ENCODE measurements at regions not wholly inside any gene's neighbourhood (a gene's known extent, or its start where the extent isn't known, plus 50 kb on each side); places are given as distances from the start of the nearest gene placed in this dataset.
"Not testable (repeated sequence)": the region's sequence is repeated elsewhere in the genome, so short reads cannot be mapped to it uniquely, and the experiment has no call there.

DNA sequence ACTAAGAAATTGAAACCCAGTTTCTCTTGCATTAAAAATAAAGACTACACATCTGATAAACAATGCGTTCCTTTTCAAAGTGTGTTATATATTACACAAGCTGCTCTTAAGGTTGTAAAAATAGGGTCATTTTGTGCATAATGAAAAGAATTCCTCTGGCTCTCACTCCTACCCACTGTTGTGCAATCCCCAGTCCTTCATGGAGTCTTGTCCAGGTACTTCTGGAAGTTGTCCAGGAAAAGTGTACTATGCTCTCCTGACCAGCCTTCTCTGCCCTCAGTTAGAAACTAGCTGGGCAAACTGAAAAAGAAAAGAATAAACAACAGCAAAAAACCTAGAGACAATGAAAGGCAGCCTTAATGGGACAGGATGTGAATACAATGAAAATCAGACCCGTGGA is 345.5 kb upstream of the PAPPA start:
- Histone ChIP-seq H3K18ac (ENCODE audit: low read length) (no peak overlapping the region), H2BK5ac (ENCODE audit: low read length) (no peak overlapping the region), H3K79me2 (ENCODE audit: control insufficient read depth, insufficient read depth, low read length) (no peaks in the 10 kb centered on the region), H2AK5ac (ENCODE audit: low read length) (no peak overlapping the region), H3K4me1 (ENCODE audit: control insufficient read depth, low read depth, low read length) (no peaks in the 10 kb centered on the region), H3K79me1 (ENCODE audit: low read length) (no peaks in the 10 kb centered on the region), H3K4me3 (ENCODE audit: low read length) (no peak overlapping the region), H4K8ac (ENCODE audit: low read depth, low read length) (no peak overlapping the region), H3K9ac (ENCODE audit: low read length) (no peak overlapping the region), H3K23ac (ENCODE audit: low read length) (no peak overlapping the region), H3K27me3 (ENCODE audit: insufficient read depth, low read length, poor library complexity) (no peaks in the 10 kb centered on the region), H2BK15ac (replicated peaks; ENCODE audit: low read depth) (no peak overlapping the region), H3K4ac (ENCODE audit: low read depth, low read length) (no peak overlapping the region), H3K4me2 (ENCODE audit: low read length) (no peak overlapping the region), H3K56ac (ENCODE audit: low read length) (no peak overlapping the region), H4K5ac (ENCODE audit: low read length) (no peak overlapping the region), H2BK120ac (ENCODE audit: low read depth, low read length) (no peak overlapping the region), H3K36me3 (ENCODE audit: control insufficient read depth, insufficient read depth, low read length) (no peaks in the 10 kb centered on the region), H3K27ac (ENCODE audit: low read depth, low read length) (no peak overlapping the region)
- no peak for DNase-seq
- no CpG with 5 or more reads among the region's 2 CpGs for WGBS (ENCODE audit: extremely low coverage, insufficient coverage, low lambda C conversion rate)

- Histone ChIP-seq H3K4me1 (ENCODE audit: control insufficient read depth, low read depth, low read length) (no peaks in the 10 kb centered on the region), H2BK120ac (ENCODE audit: low read depth, low read length) (no peak overlapping the region), H3K36me3 (ENCODE audit: control insufficient read depth, insufficient read depth, low read length) (no peaks in the 10 kb centered on the region), H3K4me3 (ENCODE audit: low read length) (no peak overlapping the region), H4K5ac (ENCODE audit: low read length) (no peak overlapping the region), H3K23ac (ENCODE audit: low read length) (no peak overlapping the region), H2AK5ac (ENCODE audit: low read length) (no peak overlapping the region), H3K4me2 (ENCODE audit: low read length) (no peak overlapping the region), H3K79me1 (ENCODE audit: low read length) (no peaks in the 10 kb centered on the region), H3K9ac (ENCODE audit: low read length) (no peak overlapping the region), H3K27me3 (ENCODE audit: insufficient read depth, low read length, poor library complexity) (no peaks in the 10 kb centered on the region), H3K79me2 (ENCODE audit: control insufficient read depth, insufficient read depth, low read length) (no peaks in the 10 kb centered on the region), H3K4ac (ENCODE audit: low read depth, low read length) (no peak overlapping the region), H3K18ac (ENCODE audit: low read length) (no peak overlapping the region), H4K8ac (ENCODE audit: low read depth, low read length) (no peak overlapping the region), H2BK5ac (ENCODE audit: low read length) (no peak overlapping the region), H3K27ac (ENCODE audit: low read depth, low read length) (no peak overlapping the region), H2BK15ac (replicated peaks; ENCODE audit: low read depth) (no peak overlapping the region), H3K56ac (ENCODE audit: low read length) (no peak overlapping the region)
- no CpG with 5 or more reads among the region's 5 CpGs for WGBS (ENCODE audit: extremely low coverage, insufficient coverage, low lambda C conversion rate)
- no peak for DNase-seq
Observed at GRCh38 chr9:115808695-115809094, 344.9 kb upstream of the PAPPA start.

DNA sequence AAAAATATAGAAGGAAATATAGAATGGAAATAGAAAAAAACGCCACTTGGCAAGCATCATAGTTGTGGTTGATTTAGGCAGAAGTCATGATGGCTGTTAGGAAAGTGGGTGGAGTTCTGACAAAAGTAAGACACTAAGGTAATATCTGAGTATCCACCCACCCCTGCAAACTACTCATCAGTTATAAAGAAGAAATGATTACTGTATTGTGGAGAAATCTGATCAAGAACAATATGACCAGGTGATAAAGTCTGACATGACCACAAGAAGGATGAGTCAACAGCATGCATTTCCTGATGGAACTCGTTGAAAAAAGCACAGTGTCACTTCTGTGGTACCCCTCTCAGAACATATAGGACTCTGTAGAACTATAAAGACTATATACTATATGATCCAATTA is 343.4 kb upstream of the PAPPA start:
- H2BK120ac ChIP-seq (ENCODE audit: low read depth, low read length): no peak overlapping the region
- no peak for DNase-seq
- no peak overlapping the region for H3K4ac ChIP-seq (ENCODE audit: low read depth, low read length)
- no peaks in the 10 kb centered on the region for H3K79me1 ChIP-seq (ENCODE audit: low read length)
- no peaks in the 10 kb centered on the region for H3K4me1 ChIP-seq (ENCODE audit: control insufficient read depth, low read depth, low read length)
- no peak overlapping the region for H3K4me2 ChIP-seq (ENCODE audit: low read length)
- no peak overlapping the region for H3K27ac ChIP-seq (ENCODE audit: low read depth, low read length)
- H3K79me2 ChIP-seq (ENCODE audit: control insufficient read depth, insufficient read depth, low read length): no peaks in the 10 kb centered on the region
- no peak overlapping the region for H2BK15ac ChIP-seq (replicated peaks; ENCODE audit: low read depth)
- H3K23ac ChIP-seq (ENCODE audit: low read length): no peak overlapping the region
- no CpG with 5 or more reads among the region's 2 CpGs for WGBS (ENCODE audit: extremely low coverage, insufficient coverage, low lambda C conversion rate)
- no peak overlapping the region for H2AK5ac ChIP-seq (ENCODE audit: low read length)
- no peak overlapping the region for H4K8ac ChIP-seq (ENCODE audit: low read depth, low read length)
- no peak overlapping the region for H4K5ac ChIP-seq (ENCODE audit: low read length)
- H3K27me3 ChIP-seq (ENCODE audit: insufficient read depth, low read length, poor library complexity): no peaks in the 10 kb centered on the region
- no peaks in the 10 kb centered on the region for H3K36me3 ChIP-seq (ENCODE audit: control insufficient read depth, insufficient read depth, low read length)
- H3K18ac ChIP-seq (ENCODE audit: low read length): no peak overlapping the region
- no peak overlapping the region for H3K4me3 ChIP-seq (ENCODE audit: low read length)
- H2BK5ac ChIP-seq (ENCODE audit: low read length): no peak overlapping the region
- H3K56ac ChIP-seq (ENCODE audit: low read length): no peak overlapping the region
- H3K9ac ChIP-seq (ENCODE audit: low read length): no peak overlapping the region

GRCh38 chr9:115814081-115814480 is 339.5 kb upstream of the PAPPA start:
- WGBS (ENCODE audit: extremely low coverage, insufficient coverage, low lambda C conversion rate): no CpG with 5 or more reads among the region's 1 CpG

GRCh38 chr9:115815786-115816185 is 337.8 kb upstream of the PAPPA start:
- Histone ChIP-seq H4K5ac (ENCODE audit: low read length) (no peak overlapping the region), H3K36me3 (ENCODE audit: control insufficient read depth, insufficient read depth, low read length) (no peaks in the 10 kb centered on the region), H2BK15ac (replicated peaks; ENCODE audit: low read depth) (no peak overlapping the region), H3K79me1 (ENCODE audit: low read length) (no peaks in the 10 kb centered on the region), H3K18ac (ENCODE audit: low read length) (no peak overlapping the region), H2AK5ac (ENCODE audit: low read length) (no peak overlapping the region), H2BK5ac (ENCODE audit: low read length) (no peak overlapping the region), H3K4me2 (ENCODE audit: low read length) (no peak overlapping the region), H3K27me3 (ENCODE audit: insufficient read depth, low read length, poor library complexity) (no peaks in the 10 kb centered on the region), H3K23ac (ENCODE audit: low read length) (no peak overlapping the region), H2BK120ac (ENCODE audit: low read depth, low read length) (no peak overlapping the region), H3K27ac (ENCODE audit: low read depth, low read length) (no peak overlapping the region), H3K9ac (ENCODE audit: low read length) (no peak overlapping the region), H3K4ac (ENCODE audit: low read depth, low read length) (no peak overlapping the region), H3K56ac (ENCODE audit: low read length) (no peak overlapping the region), H3K79me2 (ENCODE audit: control insufficient read depth, insufficient read depth, low read length) (no peaks in the 10 kb centered on the region), H4K8ac (ENCODE audit: low read depth, low read length) (no peak overlapping the region), H3K4me3 (ENCODE audit: low read length) (no peak overlapping the region), H3K4me1 (ENCODE audit: control insufficient read depth, low read depth, low read length) (no peaks in the 10 kb centered on the region)
- DNase-seq: no peak

More at GRCh38 chr9:115814081-115814480, 339.5 kb upstream of the PAPPA start:
- H2BK15ac ChIP-seq (replicated peaks; ENCODE audit: low read depth): no peak overlapping the region
- H2BK120ac ChIP-seq (ENCODE audit: low read depth, low read length): no peak overlapping the region
- no peaks in the 10 kb centered on the region for H3K27me3 ChIP-seq (ENCODE audit: insufficient read depth, low read length, poor library complexity)
- no peaks in the 10 kb centered on the region for H3K36me3 ChIP-seq (ENCODE audit: control insufficient read depth, insufficient read depth, low read length)
- H3K9ac ChIP-seq (ENCODE audit: low read length): no peak overlapping the region
- no peak overlapping the region for H4K8ac ChIP-seq (ENCODE audit: low read depth, low read length)
- no peaks in the 10 kb centered on the region for H3K4me1 ChIP-seq (ENCODE audit: control insufficient read depth, low read depth, low read length)
- DNase-seq: no peak
- H4K5ac ChIP-seq (ENCODE audit: low read length): no peak overlapping the region
- H3K4me3 ChIP-seq (ENCODE audit: low read length): no peak overlapping the region
- H3K4ac ChIP-seq (ENCODE audit: low read depth, low read length): no peak overlapping the region
- H3K27ac ChIP-seq (ENCODE audit: low read depth, low read length): no peak overlapping the region
- no peak overlapping the region for H3K4me2 ChIP-seq (ENCODE audit: low read length)
- no peak overlapping the region for H2BK5ac ChIP-seq (ENCODE audit: low read length)
- H3K79me1 ChIP-seq (ENCODE audit: low read length): no peaks in the 10 kb centered on the region
- no peak overlapping the region for H3K56ac ChIP-seq (ENCODE audit: low read length)
- H3K18ac ChIP-seq (ENCODE audit: low read length): no peak overlapping the region
- no peak overlapping the region for H3K23ac ChIP-seq (ENCODE audit: low read length)
- H3K79me2 ChIP-seq (ENCODE audit: control insufficient read depth, insufficient read depth, low read length): no peaks in the 10 kb centered on the region
- no peak overlapping the region for H2AK5ac ChIP-seq (ENCODE audit: low read length)

DNA sequence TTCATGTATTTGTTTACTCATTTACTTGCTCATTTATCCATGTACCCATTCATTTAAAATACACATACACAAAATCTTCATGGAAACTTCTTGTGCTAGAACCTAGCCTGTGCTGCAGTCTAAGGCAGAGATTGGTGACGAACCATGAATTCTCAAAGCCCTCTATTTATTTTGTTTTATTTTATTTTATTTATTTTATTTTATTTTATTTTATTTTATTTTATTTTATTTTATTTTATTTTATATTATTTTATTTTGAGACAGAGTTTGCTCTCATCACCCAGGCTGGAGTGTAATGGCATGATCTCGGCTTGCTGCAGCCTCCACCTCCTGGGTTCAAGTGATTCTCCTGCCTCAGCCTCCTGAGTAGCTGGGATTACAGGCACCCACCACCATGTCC is 334.9 kb upstream of the PAPPA start:
- H3K4ac ChIP-seq (ENCODE audit: low read depth, low read length); H4K5ac ChIP-seq (ENCODE audit: low read length); H3K4me2 ChIP-seq (ENCODE audit: low read length); H2AK5ac ChIP-seq (ENCODE audit: low read length); H3K79me1 ChIP-seq (ENCODE audit: low read length); H3K36me3 ChIP-seq (ENCODE audit: control insufficient read depth, insufficient read depth, low read length); H3K23ac ChIP-seq (ENCODE audit: low read length); H4K8ac ChIP-seq (ENCODE audit: low read depth, low read length); H3K4me1 ChIP-seq (ENCODE audit: control insufficient read depth, low read depth, low read length); H3K27ac ChIP-seq (ENCODE audit: low read depth, low read length); H3K9ac ChIP-seq (ENCODE audit: low read length); H3K18ac ChIP-seq (ENCODE audit: low read length); H2BK15ac ChIP-seq (replicated peaks; ENCODE audit: low read depth); H2BK120ac ChIP-seq (ENCODE audit: low read depth, low read length); H3K27me3 ChIP-seq (ENCODE audit: insufficient read depth, low read length, poor library complexity); H3K56ac ChIP-seq (ENCODE audit: low read length); H3K4me3 ChIP-seq (ENCODE audit: low read length); DNase-seq; H3K79me2 ChIP-seq (ENCODE audit: control insufficient read depth, insufficient read depth, low read length); H2BK5ac ChIP-seq (ENCODE audit: low read length): not testable (repeated sequence)
- WGBS (ENCODE audit: extremely low coverage, insufficient coverage, low lambda C conversion rate): no CpG with 5 or more reads among the region's 2 CpGs
